ENCODE measurements at regions not wholly inside any gene's neighbourhood (a gene's known extent, or its start where the extent isn't known, plus 50 kb on each side); places are given as distances from the start of the nearest gene placed in this dataset.

DNA sequence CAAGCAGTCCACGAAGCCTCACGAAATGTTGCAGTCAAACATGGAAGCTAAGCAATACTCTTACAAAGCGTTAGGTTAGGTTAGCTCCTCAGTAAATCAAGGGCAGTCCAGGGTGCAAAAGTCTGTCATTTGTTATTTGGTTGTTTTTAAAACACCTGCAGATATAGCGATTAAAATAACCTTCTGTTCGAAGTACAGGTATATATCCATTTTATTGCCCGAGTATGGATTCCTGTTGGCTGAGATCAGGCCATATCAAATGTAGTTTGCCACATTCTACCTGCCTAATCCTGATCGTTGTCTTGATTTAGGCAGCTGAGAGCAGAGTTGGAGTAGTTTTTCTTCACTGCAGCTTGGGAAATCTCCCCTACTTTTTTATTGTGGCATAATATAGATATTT, 99.5 kb upstream of the EPB41L3 start:
- TF ChIP-seq, protein P1, sequence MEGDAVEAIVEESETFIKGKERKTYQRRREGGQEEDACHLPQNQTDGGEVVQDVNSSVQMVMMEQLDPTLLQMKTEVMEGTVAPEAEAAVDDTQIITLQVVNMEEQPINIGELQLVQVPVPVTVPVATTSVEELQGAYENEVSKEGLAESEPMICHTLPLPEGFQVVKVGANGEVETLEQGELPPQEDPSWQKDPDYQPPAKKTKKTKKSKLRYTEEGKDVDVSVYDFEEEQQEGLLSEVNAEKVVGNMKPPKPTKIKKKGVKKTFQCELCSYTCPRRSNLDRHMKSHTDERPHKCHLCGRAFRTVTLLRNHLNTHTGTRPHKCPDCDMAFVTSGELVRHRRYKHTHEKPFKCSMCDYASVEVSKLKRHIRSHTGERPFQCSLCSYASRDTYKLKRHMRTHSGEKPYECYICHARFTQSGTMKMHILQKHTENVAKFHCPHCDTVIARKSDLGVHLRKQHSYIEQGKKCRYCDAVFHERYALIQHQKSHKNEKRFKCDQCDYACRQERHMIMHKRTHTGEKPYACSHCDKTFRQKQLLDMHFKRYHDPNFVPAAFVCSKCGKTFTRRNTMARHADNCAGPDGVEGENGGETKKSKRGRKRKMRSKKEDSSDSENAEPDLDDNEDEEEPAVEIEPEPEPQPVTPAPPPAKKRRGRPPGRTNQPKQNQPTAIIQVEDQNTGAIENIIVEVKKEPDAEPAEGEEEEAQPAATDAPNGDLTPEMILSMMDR (conservative IDR thresholded peaks at IDR 0.05), result no peak
- DNase-seq (ENCODE audit: extremely low spot score, unreplicated experiment), result no peak
- Mint-ChIP-seq H3K27ac (no peak overlapping the region), H3K4me1 (ENCODE audit: unreplicated experiment) (no peaks in the 10 kb centered on the region), H3K36me3 (no peaks in the 10 kb centered on the region), H3K9me3 (peaks cover under 1% of the 10 kb centered on the region), H3K4me3 (no peak overlapping the region), H3K27me3 (peaks cover 5% of the 10 kb centered on the region)

DNA sequence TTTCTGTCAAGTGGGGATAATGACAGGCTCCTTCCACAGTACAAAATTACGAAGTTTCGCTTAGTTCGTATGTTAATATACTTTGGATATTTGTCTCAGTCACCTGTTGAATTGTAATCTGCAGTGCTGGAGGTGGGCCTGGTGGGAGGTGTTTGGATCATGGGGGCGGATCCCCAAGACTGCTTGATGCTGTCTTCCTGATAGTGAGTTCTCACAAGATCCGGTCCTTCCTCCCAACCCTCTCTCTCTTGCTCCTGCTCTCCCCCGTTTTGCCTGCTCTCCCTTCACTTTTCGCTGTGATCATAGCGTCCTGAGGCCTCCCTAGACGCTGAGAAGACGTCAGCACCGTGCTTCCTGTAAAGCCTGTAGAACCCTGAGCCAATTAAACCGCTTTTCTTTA, 97.1 kb upstream of the EPB41L3 start:
- DNase-seq (ENCODE audit: extremely low spot score, unreplicated experiment), result no peak
- Mint-ChIP-seq H3K4me1 (ENCODE audit: unreplicated experiment) (no peaks in the 10 kb centered on the region), H3K27me3 (peaks cover 5% of the 10 kb centered on the region), H3K4me3 (no peak overlapping the region), H3K36me3 (no peaks in the 10 kb centered on the region), H3K27ac (no peak overlapping the region), H3K9me3 (no peaks in the 10 kb centered on the region)
- TF ChIP-seq, protein P1 (conservative IDR thresholded peaks at IDR 0.05), result no peak

DNA sequence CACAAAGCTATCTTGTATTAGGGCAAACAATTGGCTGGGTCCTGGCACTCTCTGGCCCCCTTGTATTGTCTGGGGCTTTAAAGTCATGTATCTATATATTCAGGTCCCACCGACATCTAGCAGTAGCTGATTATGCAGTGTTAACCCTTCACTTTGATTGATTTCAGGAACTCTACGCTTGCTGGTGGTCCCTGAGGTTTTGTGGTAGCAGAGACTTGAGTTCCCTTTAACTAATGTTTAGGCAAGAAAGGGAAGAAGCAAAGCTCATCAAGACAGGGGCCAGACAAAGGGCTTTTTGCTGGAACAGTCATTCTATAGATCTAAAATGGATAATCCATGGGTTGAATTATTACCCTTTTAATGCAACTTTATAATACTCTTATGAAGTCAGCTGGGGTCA, 95.3 kb upstream of the EPB41L3 start:
- TF ChIP-seq, protein P1 (conservative IDR thresholded peaks at IDR 0.05), result no peak
- DNase-seq (ENCODE audit: extremely low spot score, unreplicated experiment), result no peak
- Mint-ChIP-seq H3K9me3 (no peaks in the 10 kb centered on the region), H3K27ac (no peak overlapping the region), H3K27me3 (no peaks in the 10 kb centered on the region), H3K4me3 (no peak overlapping the region), H3K36me3 (no peaks in the 10 kb centered on the region), H3K4me1 (ENCODE audit: unreplicated experiment) (no peaks in the 10 kb centered on the region)

DNA sequence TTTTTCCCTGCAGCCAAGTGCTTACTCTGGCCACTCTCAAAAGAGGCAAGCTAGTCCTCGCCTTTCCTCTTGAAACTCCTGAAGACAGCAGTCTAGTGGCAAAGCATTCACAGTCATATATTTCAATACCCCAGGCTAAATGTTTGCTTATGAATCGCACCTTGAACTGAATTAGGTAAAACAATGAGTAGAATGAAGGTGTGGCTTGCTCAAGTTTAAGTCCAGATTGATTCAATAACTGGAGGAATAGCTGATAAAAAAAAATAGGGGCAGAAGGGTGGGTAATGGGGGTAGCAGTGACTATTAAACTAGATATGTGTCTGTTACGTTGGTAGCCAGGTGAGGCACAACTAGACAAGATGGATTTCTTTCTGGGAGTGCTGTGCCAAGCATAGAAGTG, 88.2 kb upstream of the EPB41L3 start:
- peaks cover 3% of the 10 kb centered on the region for H3K4me1 Mint-ChIP-seq (ENCODE audit: unreplicated experiment)
- peaks cover 19% of the 10 kb centered on the region for H3K27me3 Mint-ChIP-seq
- no peaks in the 10 kb centered on the region for H3K36me3 Mint-ChIP-seq
- H3K27ac Mint-ChIP-seq, result no peak overlapping the region
- TF ChIP-seq, protein P1 (conservative IDR thresholded peaks at IDR 0.05), result no peak
- no peaks in the 10 kb centered on the region for H3K9me3 Mint-ChIP-seq
- DNase-seq (ENCODE audit: extremely low spot score, unreplicated experiment), result no peak
- no peak overlapping the region for H3K4me3 Mint-ChIP-seq

DNA sequence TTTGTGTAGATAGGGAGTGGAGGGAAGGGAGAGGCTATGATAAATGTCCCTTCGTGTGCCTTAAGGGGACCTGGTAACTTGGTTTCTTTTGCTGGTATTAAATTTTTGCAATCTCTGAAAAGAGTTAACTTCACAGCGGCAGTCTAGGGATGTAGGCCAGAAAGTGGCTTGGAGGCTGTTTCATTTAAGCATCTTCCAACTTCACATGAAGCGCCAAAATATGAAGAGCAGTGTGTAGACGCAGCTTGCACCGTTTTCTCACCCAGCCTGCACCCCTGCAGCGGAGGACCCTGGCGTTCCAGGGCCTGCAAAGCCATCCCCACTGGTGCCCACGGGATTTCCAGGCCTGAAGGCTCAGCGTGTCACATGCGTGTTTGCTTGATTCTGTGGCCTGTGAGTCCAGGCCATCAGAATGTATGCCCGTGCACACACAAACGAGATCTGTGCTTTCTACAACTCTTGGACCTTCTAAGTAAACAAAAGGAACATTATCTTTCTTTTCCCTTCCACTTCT, 87.2 kb upstream of the EPB41L3 start:
- H3K27me3 Mint-ChIP-seq, result peaks cover 19% of the 10 kb centered on the region
- peak overlapping the region; percentile 91 for H3K4me3 Mint-ChIP-seq
- H3K9me3 Mint-ChIP-seq, result no peaks in the 10 kb centered on the region
- DNase-seq (ENCODE audit: extremely low spot score, unreplicated experiment), result no peak
- H3K36me3 Mint-ChIP-seq, result no peaks in the 10 kb centered on the region
- H3K4me1 Mint-ChIP-seq (ENCODE audit: unreplicated experiment), result peaks cover 3% of the 10 kb centered on the region
- peak overlapping the region; percentile 41 for H3K27ac Mint-ChIP-seq
- TF ChIP-seq, protein P1 (conservative IDR thresholded peaks at IDR 0.05), result no peak
